HG03442 (cell line): ENCODE measurements at regions not wholly inside any gene's neighbourhood (a gene's known extent, or its start where the extent isn't known, plus 50 kb on each side); places are given as distances from the start of the nearest gene placed in this dataset.

Source experiments
- ATAC-seq: cut with Tn5 transposase; IDR thresholded peaks from one replicate; pipeline ENCODE4 v1.9.1; 2021; ENCODE audit warnings: mild to moderate bottlenecking, moderate library complexity; ENCODE audit not compliant: unreplicated experiment

DNA sequence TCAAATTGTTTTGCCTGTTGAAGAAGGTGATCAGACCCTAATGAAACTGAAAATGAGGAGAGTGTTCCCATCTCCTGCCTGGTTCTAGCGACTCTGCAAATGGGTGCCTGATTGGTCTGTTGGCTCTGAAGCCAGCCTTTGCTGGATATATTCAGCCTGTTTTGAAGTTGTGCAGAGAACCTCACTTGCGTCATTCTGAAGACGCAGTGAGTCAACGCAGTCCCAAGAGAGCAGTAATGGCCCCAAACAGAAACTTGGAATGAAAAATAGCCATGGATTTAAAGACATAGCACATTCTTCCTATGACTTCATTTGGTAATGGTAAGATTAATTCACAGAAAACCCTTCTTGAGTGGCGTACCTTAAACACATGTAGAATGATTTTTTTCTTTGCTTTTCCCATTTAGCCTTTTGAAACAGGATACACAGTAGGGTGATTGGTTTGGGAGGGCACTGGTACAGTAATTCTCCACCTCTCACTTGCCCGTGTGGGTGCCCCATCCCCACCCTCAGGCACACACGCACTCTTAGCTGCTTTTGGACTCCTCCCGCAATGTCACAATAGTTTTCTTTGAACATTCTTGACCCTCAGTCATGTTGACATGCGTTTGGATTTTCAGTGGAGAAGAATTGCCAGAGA lies 54.1 kb upstream of the ABL1 start:
- ATAC-seq, result no peak

GRCh38 chr9:130781569-130781968 lies 53.5 kb upstream of the ABL1 start:
- ATAC-seq, result no peak

DNA sequence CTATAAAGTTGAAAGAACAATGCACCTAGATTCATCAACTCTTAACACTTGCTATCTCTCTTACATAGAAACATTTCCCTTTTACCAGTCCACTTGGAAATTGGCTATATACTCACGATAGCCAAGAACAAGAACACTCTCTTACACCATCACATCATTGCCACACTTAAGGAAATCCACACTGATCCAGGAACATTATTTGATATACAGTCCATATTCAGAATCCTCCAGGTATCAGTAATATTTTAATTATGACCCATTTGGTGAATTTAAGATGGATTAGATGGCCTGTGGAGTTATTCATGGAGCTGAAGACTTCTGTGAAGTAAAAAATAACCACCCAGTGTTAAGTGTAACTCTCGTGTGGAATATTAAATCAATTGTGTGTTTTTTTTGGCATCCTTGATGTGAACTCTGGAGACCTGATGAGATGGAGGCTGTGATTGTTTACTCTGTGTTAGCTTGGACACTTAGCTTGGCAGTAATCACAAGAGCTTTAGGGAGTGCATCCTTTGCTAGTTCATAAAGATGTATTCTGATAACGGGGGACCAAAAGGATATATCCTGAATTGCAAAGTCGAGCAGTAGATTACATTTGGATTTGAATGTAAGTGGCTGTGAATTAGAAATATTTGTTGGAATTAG lies 52.0 kb upstream of the ABL1 start:
- no peak for ATAC-seq

DNA sequence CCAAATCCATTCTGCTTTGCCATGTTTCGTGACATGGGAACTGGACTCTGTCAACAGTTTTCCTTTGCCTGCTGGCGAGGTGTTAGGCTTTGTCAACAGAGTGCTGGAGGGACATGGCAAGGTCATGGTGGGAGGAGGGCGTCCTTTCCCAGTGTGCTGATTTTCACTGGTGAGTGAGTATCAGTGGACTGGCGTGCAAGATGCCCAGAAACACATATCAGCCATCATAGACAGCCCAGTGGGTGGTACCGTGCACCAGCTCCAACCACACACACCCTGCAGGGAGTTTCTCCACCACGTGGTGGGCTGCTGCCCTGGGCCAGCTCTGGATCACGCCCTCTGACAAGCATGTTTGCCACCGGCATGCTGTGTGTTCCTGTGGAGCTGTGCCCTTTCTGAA lies 50.0 kb upstream of the ABL1 start:
- ATAC-seq, result no peak
